ENCODE measurements at regions not wholly inside any gene's neighbourhood (a gene's known extent, or its start where the extent isn't known, plus 50 kb on each side); places are given as distances from the start of the nearest gene placed in this dataset.

- TF ChIP-seq POLR2AphosphoS5 (IDR thresholded peaks at IDR 0.05; ENCODE audit: low read depth, low read length), result no peak
- TF ChIP-seq POLR2A (IDR thresholded peaks at IDR 0.05; ENCODE audit: low read depth, low read length), result no peak
- TF ChIP-seq SPI1 (IDR thresholded peaks at IDR 0.05; ENCODE audit: low read depth, low read length), result no peak
- TF ChIP-seq TAF1 (IDR thresholded peaks at IDR 0.05; ENCODE audit: low read depth, low read length), result no peak
These were observed 138.6 kb upstream of the VRK1 start for GRCh38 chr14:96658611-96659010.

Data from GM12891 (cell line).